Cardiac fibroblast (primary cell): ENCODE measurements at regions not wholly inside any gene's neighbourhood (a gene's known extent, or its start where the extent isn't known, plus 50 kb on each side); places are given as distances from the start of the nearest gene placed in this dataset.

Source experiments
- DNase-seq, 2 donors: peaks; one replicate each; pipeline versions ENCODE4 v3.0.0 to v3.0.0-alpha.2; 2010; ENCODE audit warnings: low read depth in 2 of 2
- H3K4me3 ChIP-seq, 2 donors: replicated peaks in 1 of 2; 1 replicate in 1 of 2; 2 replicates in 1 of 2; pipeline ENCODE4 v1.5.1; 2011; ENCODE audit warnings: low read depth in 2 of 2, low read length in 2 of 2, mild to moderate bottlenecking in 2 of 2, moderate library complexity in 1 of 2
- CTCF ChIP-seq: IDR thresholded peaks from one replicate; pipeline ENCODE4 v1.5.1; 2011; ENCODE audit warnings: low read depth, mild to moderate bottlenecking, low read length, inconsistent platforms

- H3K4me3 ChIP-seq, result no peak overlapping the region
- TF ChIP-seq CTCF, result no peak
- no peak for DNase-seq
Measured at GRCh38 chr10:21055339-21056135, 158.4 kb upstream of the NEBL start.

- H3K4me3 ChIP-seq, result no peak overlapping the region
- no peak for TF ChIP-seq CTCF
- DNase-seq, result no peak
Measured at GRCh38 chr10:21053953-21054690, 157.0 kb upstream of the NEBL start.

- TF ChIP-seq CTCF, result no peak
- H3K4me3 ChIP-seq, result no peak overlapping the region
Measured at GRCh38 chr10:21052709-21053104, 155.6 kb upstream of the NEBL start.

GRCh38 chr10:21052072-21052708 is 155.1 kb upstream of the NEBL start:
- no peak for DNase-seq
- H3K4me3 ChIP-seq, result no peak overlapping the region
- TF ChIP-seq CTCF, result no peak

More at GRCh38 chr10:21052709-21053104, 155.6 kb upstream of the NEBL start:
- no peak for DNase-seq

GRCh38 chr10:21049482-21049881 is 152.4 kb upstream of the NEBL start:
- no peak for TF ChIP-seq CTCF
- DNase-seq, result no peak
- H3K4me3 ChIP-seq, result no peak overlapping the region

- DNase-seq, result peak in 1 of 2 donors; percentile 39
- TF ChIP-seq CTCF, result no peak
- H3K4me3 ChIP-seq, result no peak overlapping the region
Measured at GRCh38 chr10:21048068-21048467, 151.0 kb upstream of the NEBL start.
